Left kidney (tissue), 1 donor: ENCODE measurements at regions not wholly inside any gene's neighbourhood (a gene's known extent, or its start where the extent isn't known, plus 50 kb on each side); places are given as distances from the start of the nearest gene placed in this dataset.
"Not testable (repeated sequence)": the region's sequence is repeated elsewhere in the genome, so short reads cannot be mapped to it uniquely, and the experiment has no call there.

Experiments used
- DNase-seq: peaks from one replicate; pipeline ENCODE4 v3.0.0-alpha.2; 2013

DNA sequence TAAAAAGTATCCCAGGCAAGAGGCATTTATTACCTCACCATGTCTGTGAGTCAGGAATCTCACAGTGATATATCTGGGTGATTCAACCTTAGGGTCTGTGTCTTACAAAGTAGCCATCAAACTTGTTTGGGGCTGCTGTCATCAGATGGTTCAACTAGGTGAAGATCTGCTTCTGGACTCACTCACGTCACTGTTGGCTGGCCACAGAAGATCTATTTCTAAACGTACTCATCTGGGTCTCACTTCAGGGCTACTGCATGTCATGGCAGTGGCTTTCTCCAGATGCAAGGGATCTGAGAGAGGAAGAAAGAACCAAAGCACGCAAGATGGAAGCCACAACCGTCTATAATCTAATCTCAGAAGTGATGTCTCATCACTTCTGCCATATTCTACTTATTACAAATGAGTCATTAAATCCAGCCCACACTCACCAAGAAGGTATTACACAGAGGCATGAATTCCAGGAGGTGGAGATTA lies 267.8 kb upstream of the ANKRD50 start:
- DNase-seq, result no peak

DNA sequence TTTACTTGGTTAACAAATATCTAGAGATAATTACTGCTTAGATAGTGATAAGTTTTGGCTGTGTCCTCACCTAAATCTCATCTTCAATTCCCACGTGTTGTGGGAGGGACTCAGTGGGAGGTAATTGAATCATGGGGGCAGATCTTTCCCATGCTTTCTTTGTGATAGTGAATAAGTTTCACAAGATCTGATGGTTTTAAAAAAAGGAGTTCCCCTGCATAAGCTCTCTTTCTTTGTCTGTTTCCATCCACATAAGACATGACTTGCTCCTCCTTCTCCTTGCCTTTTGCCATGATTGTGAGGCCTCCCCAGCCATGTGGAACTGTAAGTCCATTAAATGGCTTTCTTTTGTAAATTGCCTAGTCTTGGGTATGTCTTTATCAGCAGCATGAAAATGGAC lies 266.0 kb upstream of the ANKRD50 start:
- not testable (repeated sequence) for DNase-seq

DNA sequence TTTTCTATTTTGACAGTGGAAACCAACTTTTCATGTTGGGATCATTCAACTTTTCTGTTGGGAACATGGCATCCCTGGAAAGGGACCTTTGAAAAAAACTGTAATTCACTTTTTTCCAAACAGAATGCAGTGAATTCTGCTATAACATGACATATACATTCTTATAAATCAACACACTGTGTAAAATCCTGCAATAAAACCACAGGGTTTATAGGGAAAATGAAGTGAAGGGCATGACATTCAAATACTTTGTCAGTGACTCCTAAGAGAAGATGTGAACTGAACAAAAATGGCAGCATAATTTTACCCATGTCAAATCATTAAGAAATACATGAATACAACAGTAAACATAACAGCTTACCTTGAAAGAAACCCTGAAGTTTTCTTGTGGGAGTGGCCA lies 264.5 kb upstream of the ANKRD50 start:
- DNase-seq, result no peak

DNA sequence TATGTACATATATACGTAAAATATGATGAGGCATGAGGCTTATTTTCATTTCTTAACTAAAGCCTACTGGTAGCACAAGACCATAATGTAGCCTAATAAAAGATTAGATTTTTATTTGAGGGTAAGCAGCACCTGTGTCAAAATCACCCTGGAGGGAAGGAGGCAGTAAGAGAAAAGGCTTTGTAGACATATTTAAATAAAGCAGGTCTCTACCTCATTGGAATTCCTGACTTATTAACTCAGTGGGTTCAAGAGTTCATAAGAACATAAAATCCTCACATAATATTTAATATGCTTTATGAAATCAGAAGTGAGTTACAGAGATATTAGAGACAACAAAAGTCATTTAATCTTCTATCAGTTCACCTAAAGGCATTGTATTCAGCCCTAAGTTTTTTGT lies 261.6 kb upstream of the ANKRD50 start:
- DNase-seq, result no peak

DNA sequence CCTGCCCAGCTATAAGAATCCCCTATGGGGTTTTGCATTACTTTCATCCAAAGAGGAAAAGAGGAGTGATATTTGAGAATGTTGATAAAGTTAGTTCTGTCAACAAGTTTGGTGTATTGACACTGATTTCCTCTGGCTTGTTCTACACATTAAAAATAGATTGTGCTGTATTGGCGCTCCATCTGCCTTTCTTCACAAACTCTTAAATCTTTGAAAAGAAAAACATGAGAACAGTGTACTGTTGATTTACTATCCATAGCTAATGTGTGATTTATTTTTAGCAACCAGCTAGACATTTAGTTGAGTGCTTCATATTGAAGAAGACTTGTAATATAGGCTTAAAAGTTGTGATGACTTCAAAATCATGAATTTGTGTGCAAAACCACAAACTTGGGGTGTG lies 261.2 kb upstream of the ANKRD50 start:
- DNase-seq, result no peak

DNA sequence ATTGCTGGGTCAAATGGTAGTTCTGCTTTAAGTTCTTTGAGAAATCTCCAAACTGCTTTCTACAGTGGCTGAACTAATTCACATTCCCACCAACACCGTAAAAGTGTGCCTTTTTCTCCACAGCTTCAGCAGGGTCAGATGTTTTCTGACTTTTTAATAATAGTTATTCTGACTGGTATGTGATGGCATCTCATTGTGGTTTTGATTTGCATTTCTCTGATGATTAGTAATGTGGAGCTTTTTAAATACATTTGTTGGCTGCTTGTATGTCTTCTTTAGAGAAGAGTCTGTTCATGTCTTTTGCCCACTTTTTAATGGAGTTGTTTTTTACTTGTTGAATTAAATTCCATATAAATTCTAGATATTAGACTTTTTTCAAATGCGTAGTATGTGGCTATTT lies 257.5 kb upstream of the ANKRD50 start:
- no peak for DNase-seq

DNA sequence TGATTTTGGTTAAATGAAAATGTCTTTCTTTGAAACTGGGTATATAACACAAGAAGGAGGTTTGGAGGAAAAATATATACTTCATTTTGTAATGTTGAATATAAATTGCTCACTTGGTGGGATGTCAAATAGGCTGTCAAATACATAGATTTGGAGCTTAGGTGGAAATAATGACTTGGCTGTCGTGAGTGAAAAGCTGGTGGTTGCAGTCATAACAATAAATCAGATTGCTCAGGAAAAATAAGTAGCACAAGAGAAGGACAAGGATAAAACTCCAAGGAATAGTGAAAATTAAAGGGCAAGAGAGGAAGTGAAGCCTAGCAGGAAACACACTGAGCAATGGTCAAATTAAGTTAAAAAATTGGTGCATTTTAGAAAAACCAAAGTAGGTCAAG lies 253.0 kb upstream of the ANKRD50 start:
- DNase-seq, result no peak

DNA sequence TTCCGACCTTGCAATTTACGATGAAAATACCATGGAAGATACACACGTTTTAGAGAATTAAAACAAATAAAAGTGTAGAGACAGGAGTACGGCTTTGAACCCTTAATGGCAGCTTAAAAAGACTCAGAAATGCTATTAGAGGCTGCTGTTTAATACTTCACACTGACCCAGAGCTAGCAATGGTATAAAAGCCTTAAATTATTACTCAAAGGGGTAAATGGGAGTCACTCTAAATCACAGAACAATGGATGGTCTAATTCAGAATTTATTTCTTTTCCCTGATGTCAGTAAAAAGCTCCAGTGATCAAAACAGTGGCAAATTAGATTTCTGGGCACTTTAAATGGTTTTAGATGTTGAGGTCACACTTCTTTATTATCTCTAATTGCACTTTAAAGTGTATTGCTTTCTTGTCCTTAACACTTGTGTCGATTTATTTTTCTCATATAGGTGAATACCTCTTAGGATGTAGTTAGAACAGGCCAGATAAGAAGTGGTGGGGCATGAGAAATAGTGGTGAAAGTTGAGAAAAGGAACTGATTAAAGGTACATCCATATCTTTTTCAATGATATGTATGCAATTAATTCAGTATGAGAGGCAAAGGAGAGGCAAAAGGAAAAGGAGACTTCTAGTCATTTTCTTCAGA lies 252.4 kb upstream of the ANKRD50 start:
- no peak for DNase-seq

DNA sequence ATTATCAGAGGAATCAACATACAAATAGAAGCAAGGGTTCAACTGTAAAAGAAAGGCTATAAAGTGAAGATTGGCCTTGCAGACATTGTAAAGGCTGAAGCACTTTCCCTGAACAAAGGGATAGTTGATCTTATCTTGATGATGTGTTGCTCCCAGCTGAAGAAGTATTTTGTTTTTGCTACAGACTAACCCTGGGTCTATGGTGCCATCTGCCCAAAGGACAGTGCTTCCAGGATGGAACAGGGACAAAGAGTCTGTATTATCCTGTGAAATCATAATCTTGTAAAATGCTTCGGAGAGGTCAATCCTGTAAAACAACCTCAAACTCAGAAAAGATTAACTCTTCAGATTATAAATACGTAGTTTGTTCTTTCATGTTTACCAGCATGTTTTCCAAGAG lies 251.7 kb upstream of the ANKRD50 start:
- no peak for DNase-seq

DNA sequence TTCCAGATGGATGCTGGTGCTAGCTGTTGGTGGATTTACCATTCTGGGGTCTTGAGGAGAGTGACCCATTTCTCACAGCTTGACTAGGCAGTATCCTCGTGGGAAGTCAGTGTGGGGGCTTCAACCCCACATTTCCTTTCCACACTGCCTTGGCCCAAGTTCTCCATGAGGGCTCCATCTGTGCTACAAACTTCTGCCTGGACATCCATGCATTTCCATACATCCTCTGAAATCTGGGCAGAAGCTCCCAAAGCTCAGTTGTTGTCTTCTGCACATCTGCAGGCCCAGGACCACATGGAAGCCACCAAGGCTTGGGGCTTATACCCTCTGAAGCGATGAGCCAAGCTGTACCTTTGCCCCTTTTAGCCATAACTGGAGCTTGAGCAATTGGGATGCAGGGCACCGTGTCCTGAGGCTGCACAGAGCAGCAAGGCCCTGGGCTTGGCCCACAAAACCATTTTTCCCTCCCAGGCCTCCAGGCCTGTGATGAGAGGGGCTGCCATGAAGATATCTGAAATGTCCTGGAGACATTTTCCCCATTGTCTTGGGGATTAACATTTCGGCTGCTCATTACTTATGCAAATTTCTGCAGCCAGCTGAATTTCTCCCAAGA lies 248.7 kb upstream of the ANKRD50 start:
- no peak for DNase-seq

DNA sequence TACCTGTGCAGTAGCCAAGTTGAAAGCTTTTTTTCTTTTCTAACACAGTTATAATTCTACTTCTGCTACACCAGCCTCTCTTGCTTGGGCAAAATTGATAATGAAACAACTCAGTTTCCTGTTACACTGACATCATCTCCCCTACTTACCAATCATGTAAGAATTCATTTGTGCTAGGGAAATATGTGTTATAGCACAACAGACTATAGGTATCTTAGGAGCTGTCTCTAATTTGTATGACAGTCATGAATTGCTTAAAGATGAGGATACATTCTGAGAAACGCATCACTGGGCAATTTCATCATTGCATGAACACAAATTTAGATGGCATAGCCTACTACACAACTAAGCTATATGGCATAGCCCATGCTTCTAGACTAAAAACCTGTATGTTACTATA lies 246.3 kb upstream of the ANKRD50 start:
- DNase-seq, result no peak

DNA sequence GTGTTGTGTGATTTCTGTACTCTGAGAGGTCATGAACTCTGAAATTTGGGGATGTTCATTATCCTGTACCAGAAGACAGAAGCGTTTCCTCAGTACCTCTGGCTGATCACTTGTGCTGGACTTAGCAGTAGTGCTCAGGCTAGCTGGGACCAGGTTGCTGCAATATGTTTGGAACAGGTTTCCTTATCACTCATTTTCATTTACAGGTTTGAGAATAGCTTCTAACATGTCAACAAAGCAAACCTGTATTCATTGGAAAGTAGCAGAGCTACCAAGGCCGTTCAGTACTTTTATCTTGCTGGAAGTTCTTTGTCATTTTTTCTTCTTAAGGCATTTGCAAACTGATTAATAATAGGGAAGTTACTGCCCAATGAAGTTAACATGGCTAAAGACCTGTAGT lies 242.9 kb upstream of the ANKRD50 start:
- no peak for DNase-seq

DNA sequence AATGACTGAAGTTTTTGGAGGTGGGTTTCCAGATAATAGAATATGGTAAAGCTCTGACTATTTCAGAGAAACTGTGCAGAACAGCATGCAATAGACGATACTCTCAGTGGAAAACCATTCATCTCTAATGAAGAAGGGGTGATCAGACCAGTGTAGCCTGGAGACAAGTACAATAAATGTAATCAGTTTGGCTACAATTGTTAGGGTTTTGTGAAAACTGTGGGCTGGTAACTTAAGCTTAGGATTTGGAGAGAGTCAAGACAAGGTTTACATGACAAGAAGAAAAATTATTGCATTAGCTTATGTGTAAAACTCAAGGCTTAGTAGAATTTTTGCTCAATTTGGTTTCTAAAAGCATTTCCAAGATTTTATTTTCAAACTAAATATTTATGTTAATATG lies 241.5 kb upstream of the ANKRD50 start:
- no peak for DNase-seq

DNA sequence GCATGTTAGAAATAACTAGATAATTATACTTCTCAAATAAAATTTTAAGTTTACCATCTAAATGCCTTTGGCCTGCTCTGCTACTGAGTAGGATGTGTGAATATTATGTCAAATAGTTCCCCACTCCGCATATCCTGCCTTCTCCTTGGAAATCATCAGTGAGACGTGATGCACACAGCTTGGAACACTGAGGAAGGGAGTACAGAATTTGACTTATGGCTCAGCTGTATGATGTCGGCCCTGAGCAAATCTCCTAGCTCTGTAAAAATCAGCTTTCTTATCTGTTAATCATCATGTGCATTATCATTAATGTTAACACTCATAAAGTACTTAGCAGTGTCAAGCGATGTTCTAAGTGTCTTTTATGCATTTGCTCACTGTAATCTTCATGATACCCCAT lies 241.0 kb upstream of the ANKRD50 start:
- no peak for DNase-seq

DNA sequence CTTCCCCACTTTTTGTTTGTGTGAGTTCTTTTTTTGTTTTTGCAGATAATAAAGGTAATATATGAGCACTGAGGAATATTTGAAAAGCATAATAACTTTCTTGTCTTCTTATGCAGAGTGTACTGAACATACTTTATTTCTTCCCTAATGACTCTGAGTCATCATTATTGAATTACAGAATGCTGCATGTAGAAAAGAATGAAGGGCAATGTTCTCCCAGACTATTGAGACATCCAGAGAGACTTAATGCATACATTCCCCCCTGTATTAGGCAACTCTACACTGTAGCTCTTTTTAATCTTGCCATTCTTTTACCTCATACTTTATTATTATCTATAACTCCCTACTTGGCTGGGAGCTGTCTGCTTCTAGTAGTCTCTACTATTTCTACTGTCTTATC lies 240.5 kb upstream of the ANKRD50 start:
- no peak for DNase-seq

DNA sequence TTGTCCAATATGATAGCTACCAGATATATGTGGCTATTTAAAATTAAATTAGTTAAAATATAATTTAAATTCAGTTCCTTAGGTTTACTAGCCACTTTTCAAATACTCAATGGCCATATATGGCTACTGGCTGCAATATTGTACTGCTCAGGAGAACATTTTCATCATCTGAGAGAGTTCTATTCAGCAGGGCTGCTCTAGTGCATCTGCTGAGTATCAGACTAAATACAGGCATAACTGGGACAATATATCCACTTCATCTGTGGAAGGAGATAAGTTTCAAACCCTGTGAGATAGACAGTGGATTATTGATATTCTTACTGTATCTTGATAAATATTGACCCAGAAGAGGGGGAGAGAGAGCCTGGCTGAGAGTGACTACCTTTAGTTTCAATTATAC lies 240.1 kb upstream of the ANKRD50 start:
- DNase-seq, result no peak

DNA sequence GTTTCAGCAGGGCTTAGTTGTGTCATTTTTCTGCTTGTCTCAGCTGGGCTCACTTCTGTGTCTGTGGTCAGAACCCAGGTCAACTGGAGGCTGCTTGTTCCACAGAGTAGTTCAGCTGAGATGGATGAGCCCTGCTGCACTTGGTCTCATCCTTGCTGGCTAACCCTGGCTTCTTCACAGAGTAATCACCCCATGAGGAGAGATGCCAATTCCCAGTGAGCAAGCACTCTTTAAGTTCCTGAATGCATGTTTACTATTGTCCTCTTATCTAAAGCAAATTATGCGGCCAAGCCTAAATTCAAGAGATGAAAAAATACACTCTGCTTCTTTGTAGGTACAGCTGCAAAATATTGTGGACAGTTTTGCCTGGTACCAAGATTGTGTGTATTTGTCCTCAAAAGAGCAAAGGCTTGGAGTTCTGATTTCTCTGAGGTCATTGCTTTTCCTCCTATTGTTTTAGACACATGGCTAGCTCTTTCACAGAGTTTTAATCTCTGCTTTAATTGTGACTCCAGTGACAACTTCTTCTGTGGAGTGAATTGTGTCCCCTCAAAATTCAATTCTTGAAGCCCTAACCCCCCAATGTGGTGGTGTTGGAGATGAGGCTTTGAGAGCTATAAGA lies 236.6 kb upstream of the ANKRD50 start:
- DNase-seq, result no peak

DNA sequence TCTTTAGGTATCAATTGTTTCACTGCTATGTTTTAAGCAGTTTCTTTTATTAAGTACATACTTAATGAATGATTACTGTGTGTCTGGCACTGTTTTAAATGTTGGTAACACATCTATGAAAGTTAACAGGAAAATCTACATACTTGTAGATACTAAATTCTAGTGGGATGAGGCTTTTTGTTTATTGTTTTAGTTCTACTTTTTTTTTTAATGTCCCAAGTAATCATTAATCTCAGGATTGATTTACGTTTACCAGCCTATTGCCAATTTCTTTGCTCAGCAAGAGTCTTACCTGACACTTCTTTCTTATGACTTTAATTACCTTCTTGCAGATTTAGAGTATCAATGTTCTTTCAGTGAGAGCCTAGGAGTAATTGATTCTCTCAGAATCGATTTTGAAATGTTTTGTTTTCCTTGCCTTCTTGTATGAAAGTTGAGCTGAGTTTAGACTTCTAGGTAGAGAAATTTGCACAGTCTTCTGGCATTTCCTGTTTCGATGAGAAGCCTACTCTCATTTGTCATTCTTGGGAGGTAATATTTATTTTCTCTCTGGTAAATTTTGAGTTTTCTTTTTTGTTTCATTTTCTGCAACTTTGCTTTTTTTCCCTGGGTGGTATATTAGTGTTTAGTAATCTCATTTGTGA lies 235.2 kb upstream of the ANKRD50 start:
- no peak for DNase-seq

DNA sequence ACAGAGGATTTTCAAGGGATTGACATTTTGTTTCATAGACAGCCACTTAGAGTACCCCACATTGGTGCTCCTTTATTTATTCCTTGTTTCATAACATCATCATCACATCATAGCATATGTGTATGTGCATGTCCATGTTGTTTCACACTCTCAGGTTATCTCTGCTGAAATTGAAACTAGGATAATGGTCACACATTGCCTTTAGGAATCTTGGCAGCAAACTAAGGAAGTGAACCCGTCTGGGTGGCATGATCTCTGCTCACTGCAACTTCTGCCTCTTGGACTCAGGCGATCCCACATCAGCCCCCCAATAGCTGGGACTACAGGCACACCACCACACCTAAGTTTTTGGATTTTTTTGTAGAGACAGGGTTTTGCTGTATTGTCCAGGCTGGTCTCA lies 234.2 kb upstream of the ANKRD50 start:
- no peak for DNase-seq

DNA sequence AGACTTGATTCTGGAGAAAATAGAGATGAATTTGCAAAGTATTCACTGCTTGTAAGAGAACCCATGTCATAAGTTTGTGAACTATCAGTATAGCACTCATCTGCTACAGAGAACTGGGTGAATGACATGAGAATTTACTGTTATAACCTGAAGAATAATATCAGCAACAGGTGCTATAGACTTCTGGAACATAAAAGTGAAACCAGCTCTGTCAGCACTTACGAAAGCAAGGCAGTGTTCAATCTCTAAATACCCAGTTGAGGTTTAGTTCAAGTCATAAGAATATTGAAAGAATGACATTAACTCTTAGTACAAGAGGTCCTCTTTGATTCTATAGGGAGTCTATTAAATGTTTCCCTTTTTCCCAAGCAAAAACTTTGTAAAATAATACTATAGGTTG lies 232.9 kb upstream of the ANKRD50 start:
- no peak for DNase-seq

DNA sequence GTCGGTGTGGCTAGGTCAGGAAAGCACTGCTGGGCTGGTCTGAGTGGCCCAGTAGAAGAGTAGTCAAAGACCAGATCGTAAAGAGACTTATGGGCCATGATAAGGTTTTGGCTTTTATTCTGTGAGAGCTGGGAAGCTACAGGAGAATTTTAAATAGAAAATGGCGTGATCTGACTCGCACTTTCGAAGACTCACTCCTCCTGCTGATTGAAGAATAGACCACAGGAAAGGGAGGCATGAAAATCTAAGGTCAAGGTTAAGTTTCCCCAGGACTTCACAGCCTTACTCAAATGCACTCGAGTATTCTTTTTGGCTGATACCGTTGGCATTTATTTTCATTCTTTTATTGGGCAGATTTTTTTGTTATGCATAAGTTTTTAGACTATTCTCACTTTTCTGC lies 231.4 kb upstream of the ANKRD50 start:
- no peak for DNase-seq

DNA sequence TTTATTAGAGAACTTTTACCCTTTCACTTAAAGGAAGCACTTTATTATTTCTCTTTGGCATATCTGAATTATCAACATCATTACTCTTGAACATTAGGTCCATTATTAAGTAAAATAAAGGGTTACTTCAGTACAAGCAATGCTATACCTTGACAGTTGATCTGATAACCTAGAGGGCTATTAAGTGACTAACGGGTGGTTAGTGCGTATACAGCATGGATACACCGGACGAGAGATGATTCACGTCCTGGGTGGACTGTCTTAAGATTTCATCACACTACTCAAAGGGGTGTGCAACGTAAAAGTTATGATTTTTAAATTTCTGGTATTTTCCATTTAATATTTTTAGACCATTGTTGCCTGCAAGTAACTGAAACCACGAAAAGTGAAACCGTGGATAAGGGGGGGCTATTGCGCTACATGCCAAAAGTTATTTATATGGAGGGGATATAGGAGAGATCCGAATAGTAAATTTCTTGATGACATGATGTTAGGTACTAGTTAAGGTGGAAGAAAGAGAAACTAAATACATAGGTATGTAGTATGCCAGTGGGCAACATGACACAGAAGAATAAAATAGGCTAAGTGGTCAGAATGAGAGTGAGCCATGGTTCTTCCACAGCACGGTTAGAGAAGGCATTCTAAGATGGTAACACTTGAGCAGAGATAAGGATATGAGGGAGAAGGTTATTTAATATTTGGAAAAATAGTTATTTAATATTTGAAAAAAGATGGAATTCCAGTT lies 230.8 kb upstream of the ANKRD50 start:
- no peak for DNase-seq

DNA sequence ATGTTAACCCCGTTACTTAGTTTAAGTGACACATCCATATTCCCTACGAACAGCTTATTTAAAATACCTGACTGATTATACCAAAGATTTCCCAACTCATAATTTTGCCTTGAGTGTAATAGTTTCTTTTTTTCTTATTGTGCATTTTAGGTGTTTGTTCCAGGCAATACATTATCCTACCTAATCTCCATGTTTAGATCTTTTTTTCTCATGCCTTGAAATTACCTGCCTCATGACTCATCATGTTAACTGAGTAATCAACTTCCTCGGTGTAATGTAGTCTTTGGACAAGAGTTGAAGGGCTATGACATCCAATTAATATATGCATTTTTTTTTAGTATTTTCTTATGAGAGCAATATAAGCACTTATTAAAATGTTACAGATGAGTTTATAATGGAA lies 228.7 kb upstream of the ANKRD50 start:
- DNase-seq, result no peak
